HepG2 (cell line): ENCODE measurements at regions not wholly inside any gene's neighbourhood (a gene's known extent, or its start where the extent isn't known, plus 50 kb on each side); places are given as distances from the start of the nearest gene placed in this dataset.

Experiments
- ATAC-seq: fragments of 200-7000 bp; cut with Tn5 transposase; 3 replicates; pipeline ENCODE4 v1.9.1; 2020; ENCODE audit warnings: mild to moderate bottlenecking, moderate library complexity
- BruUV-seq: library from RNA; stranded (reverse); fragments of 400-500 nt; replicated peaks from 2 replicates; lab custom pipeline; 2021; lab: Mats Ljungman, UMichigan
- CTCF ChIA-PET: fragments of 300-600 bp; formaldehyde crosslinking; extraction: SDS; loops from one replicate; lab custom pipeline; 2021; ENCODE audit warnings: low total read pairs, inconsistent platforms, low intra/inter-chr PET ratio; lab: Yijun Ruan, JAX
- POLR2A ChIA-PET: fragments of 350-600 bp; sonication (Branson Sonifier 250); formaldehyde crosslinking; loops from one replicate; lab custom pipeline; 2020; ENCODE audit warnings: antibody characterized with exemption, inconsistent platforms; lab: Yijun Ruan, JAX
- DNase-seq: peaks from one replicate; pipeline ENCODE4 v3.0.0-alpha.2; 2015; ENCODE audit warnings: low spot score
- FAIRE-seq: peaks from 3 replicates; lab custom pipeline; 2011; peaks lifted over from hg19 to GRCh38; lab: Jason Lieb, UNC
- H2AFZ ChIP-seq: one replicate; pipeline ENCODE4 v1.6.1; 2011; ENCODE audit warnings: low read length, inconsistent platforms
- H3K27ac ChIP-seq: fragments of 300-600 bp; 3 replicates; pipeline ENCODE4 v1.8.0; 2011; ENCODE audit warnings: mixed run types, mild to moderate bottlenecking, mixed read lengths, low read length, inconsistent platforms; ENCODE audit not compliant: insufficient read depth; ENCODE audit errors: extremely low read length
- H3K27me3 ChIP-seq, 2 experiments: fragments of 200-600 bp in 1 of 2; 2 replicates in 1 of 2; 3 replicates in 1 of 2; pipeline versions ENCODE4 v1.6.0 to v1.8.0; 2011; ENCODE audit warnings: low read length in 2 of 2, mild to moderate bottlenecking in 2 of 2, moderate library complexity in 2 of 2, inconsistent platforms in 1 of 2; ENCODE audit not compliant: insufficient read depth in 2 of 2, control insufficient read depth in 1 of 2
- H3K36me3 ChIP-seq, 2 experiments: fragments of 200-600 bp in 1 of 2; replicated peaks in 1 of 2; 2 replicates in 1 of 2; 3 replicates in 1 of 2; pipeline versions ENCODE4 v1.5.1 to v1.8.0; 2011; ENCODE audit warnings: low read length in 2 of 2, inconsistent platforms in 1 of 2; ENCODE audit not compliant: insufficient read depth in 2 of 2, control insufficient read depth in 1 of 2
- H3K4me1 ChIP-seq: 2 replicates; pipeline ENCODE4 v1.5.1; 2012; ENCODE audit warnings: low read length, inconsistent platforms; ENCODE audit not compliant: insufficient read depth
- H3K4me2 ChIP-seq: 2 replicates; pipeline ENCODE4 v1.6.0; 2011; ENCODE audit warnings: low read depth, low read length, inconsistent platforms
- H3K4me3 ChIP-seq, 3 experiments: fragments of 200-600 bp in 1 of 3; sonication (generic), shearing (Covaris generic) in 1 of 3; replicated peaks in 1 of 3; 2 replicates each; pipeline ENCODE4 v1.5.1; 2011 to 2016; ENCODE audit warnings: low read length in 3 of 3, inconsistent platforms in 2 of 3, low read depth in 2 of 3, mild to moderate bottlenecking in 2 of 3, control low read depth in 1 of 3, mixed read lengths in 1 of 3; ENCODE audit not compliant: insufficient read depth in 1 of 3
- H3K79me2 ChIP-seq: one replicate; pipeline ENCODE4 v1.6.1; 2011; ENCODE audit warnings: low read length, inconsistent platforms; ENCODE audit not compliant: insufficient read depth
- H3K9ac ChIP-seq: 2 replicates; pipeline ENCODE4 v1.6.0; 2011; ENCODE audit warnings: mild to moderate bottlenecking, low read depth, low read length, inconsistent platforms; ENCODE audit not compliant: insufficient read depth
- H3K9me3 ChIP-seq: 2 replicates; pipeline ENCODE4 v1.5.1; 2012; ENCODE audit warnings: mild to moderate bottlenecking, low read length
- H4K20me1 ChIP-seq: 2 replicates; pipeline ENCODE4 v1.6.0; 2011; ENCODE audit warnings: inconsistent platforms, mild to moderate bottlenecking, low read length, moderate library complexity; ENCODE audit not compliant: insufficient read depth
- BCL6 ChIP-seq: IDR thresholded peaks from 2 replicates; pipeline ENCODE4 v1.6.1; 2016; ENCODE audit warnings: missing genetic modification reagents, missing compliant biosample characterization
- REL ChIP-seq: sonication (generic); formaldehyde crosslinking; conservative IDR thresholded peaks from 2 replicates; pipeline ENCODE4 v1.8.0; 2022; ENCODE audit warnings: mild to moderate bottlenecking, missing genetic modification reagents, moderate library complexity
- ZNF136 ChIP-seq: sonication (generic); formaldehyde crosslinking; IDR thresholded peaks from 2 replicates; pipeline ENCODE4 v1.8.1; 2022; ENCODE audit warnings: low read depth, mild to moderate bottlenecking, moderate library complexity, missing genetic modification reagents
- ZNF24 ChIP-seq: fragments of 450-650 bp; IDR thresholded peaks from 2 replicates; pipeline ENCODE4 v1.6.1; 2017; ENCODE audit warnings: antibody characterized with exemption, mild to moderate bottlenecking
- ZNF292 ChIP-seq: sonication (generic); formaldehyde crosslinking; IDR thresholded peaks from 2 replicates; pipeline ENCODE4 v1.8.1; 2022; ENCODE audit warnings: mild to moderate bottlenecking, low read depth, missing genetic modification reagents, borderline replicate concordance
- ZNF678 ChIP-seq: sonication (generic); formaldehyde crosslinking; IDR thresholded peaks from 2 replicates; pipeline ENCODE4 v1.4.0; 2020; ENCODE audit warnings: mild to moderate bottlenecking, missing genetic modification reagents
- whole genome bisulfite sequencing: methylation state at CpG from one replicate; pipeline ENCODE4 v1.1.6; 2017; ENCODE audit warnings: low lambda C conversion rate; 5-methylcytosine and 5-hydroxymethylcytosine counted together
- in situ Hi-C: cut with HindIII; loops from 2 replicates; pipeline ENCODE4 v1.10.0; 2017; ENCODE audit warnings: low pct_unique_long_range_greater_than_20kb; ENCODE audit not compliant: extremely low pct_ligation_motif_present
- intact Hi-C: fragments of 100-400 bp; cut with micrococcal nuclease; formaldehyde crosslinking; loops from one replicate; pipeline ENCODE4 v1.10.0; 2022; ENCODE audit not compliant: unreplicated experiment
- TF ChIP-seq, protein P1 (sequence below): IDR thresholded peaks from 2 replicates; pipeline ENCODE4 v1.6.1; 2016; ENCODE audit warnings: low read depth, borderline replicate concordance
- TF ChIP-seq, protein P2 (sequence below): sonication (generic); formaldehyde crosslinking; conservative IDR thresholded peaks from 2 replicates; pipeline ENCODE4 v1.4.0; 2020; ENCODE audit warnings: missing genetic modification reagents

DNA sequence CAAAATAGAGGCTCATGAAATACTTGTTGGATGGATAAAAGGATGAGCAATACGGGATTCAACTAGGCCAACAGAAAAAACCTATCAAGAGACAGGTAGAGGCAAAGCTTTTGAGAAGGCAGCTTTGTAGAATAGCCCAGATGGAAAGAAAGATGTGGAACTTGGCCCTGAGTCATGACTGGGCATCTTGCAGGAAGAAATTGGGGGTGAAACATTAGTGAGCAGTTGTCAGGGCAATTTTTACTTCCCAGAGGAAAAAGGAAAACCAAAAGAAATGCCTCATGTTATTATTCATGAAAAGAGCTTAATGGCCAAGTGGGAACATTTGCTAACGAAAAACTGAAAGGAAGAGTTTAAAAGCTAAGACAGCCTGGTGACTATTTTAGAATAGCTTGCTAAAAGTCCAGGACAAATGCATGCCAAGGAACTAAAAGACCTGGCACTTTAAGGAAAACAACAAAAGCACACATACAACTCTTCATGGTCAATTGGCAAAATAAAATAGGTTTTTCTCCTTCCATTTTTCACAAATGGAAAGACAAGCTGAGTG lies 180.1 kb downstream of the HS3ST3A1 start:
- no peak overlapping the region for H3K9ac ChIP-seq
- no peak overlapping the region for H3K4me3 ChIP-seq
- no TSS peak for BruUV-seq
- ATAC-seq (no peak), FAIRE-seq (no peak), DNase-seq (no peak)
- no peaks in the 10 kb centered on the region for H3K27me3 ChIP-seq
- H3K36me3 ChIP-seq, result no peaks in the 10 kb centered on the region
- H3K9me3 ChIP-seq, result no peaks in the 10 kb centered on the region
- H3K79me2 ChIP-seq, result no peaks in the 10 kb centered on the region
- TF ChIP-seq ZNF678 (CRISPR knock-in tag) (no peak), BCL6 (CRISPR knock-in tag) (no peak), REL (CRISPR knock-in tag) (no peak), ZNF292 (CRISPR knock-in tag) (no peak), ZNF24 (no peak), ZNF136 (CRISPR knock-in tag) (no peak)
- TF ChIP-seq, protein P1, sequence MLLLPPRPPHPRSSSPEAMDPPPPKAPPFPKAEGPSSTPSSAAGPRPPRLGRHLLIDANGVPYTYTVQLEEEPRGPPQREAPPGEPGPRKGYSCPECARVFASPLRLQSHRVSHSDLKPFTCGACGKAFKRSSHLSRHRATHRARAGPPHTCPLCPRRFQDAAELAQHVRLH, result no peak
- TF ChIP-seq, protein P2, sequence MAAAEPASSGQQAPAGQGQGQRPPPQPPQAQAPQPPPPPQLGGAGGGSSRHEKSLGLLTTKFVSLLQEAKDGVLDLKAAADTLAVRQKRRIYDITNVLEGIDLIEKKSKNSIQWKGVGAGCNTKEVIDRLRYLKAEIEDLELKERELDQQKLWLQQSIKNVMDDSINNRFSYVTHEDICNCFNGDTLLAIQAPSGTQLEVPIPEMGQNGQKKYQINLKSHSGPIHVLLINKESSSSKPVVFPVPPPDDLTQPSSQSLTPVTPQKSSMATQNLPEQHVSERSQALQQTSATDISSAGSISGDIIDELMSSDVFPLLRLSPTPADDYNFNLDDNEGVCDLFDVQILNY (CRISPR knock-in tag), result no peak
- H3K4me2 ChIP-seq, result no peak overlapping the region
- no peak overlapping the region for H3K27ac ChIP-seq
- H3K4me1 ChIP-seq, result peaks cover 58% of the 10 kb centered on the region
- CTCF ChIA-PET, result no interaction called here
- intact Hi-C loops (no loop called here), in situ Hi-C loops (no loop called here)
- 46% methylated on average over 2 of the region's 2 CpGs for WGBS
- POLR2A ChIA-PET, result interaction anchor here (0.7 to 4.2 kb wide), 2 partner anchors 17 kb away, joined by 3 to 17 read pairs; no protein-coding TSS in a partner anchor
- H4K20me1 ChIP-seq, result no peaks in the 10 kb centered on the region
- H2AFZ ChIP-seq, result no peak overlapping the region
